ENCODE measurements at regions not wholly inside any gene's neighbourhood (a gene's known extent, or its start where the extent isn't known, plus 50 kb on each side); places are given as distances from the start of the nearest gene placed in this dataset.

DNA sequence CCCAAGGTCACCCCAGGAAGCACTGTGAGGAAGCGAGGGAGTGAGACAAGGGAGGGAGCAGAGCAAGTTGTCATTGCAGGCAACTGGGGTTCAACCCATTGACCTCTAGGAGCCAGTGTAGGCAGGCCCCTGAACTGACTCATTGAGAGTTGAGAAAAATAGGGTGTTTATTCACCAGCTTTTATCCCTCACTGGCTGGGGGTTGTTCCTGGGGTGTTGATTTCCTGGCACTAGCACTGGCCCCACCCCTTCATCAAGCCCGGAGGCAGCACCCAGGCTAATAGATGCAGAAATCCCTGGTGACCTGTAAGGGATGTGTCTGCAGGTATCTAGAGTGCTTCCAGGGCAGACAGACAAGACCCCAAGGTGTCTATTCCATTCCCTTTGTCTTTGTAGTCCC is 183.9 kb downstream of the ARRDC4 start:
- TF ChIP-seq, protein P1, sequence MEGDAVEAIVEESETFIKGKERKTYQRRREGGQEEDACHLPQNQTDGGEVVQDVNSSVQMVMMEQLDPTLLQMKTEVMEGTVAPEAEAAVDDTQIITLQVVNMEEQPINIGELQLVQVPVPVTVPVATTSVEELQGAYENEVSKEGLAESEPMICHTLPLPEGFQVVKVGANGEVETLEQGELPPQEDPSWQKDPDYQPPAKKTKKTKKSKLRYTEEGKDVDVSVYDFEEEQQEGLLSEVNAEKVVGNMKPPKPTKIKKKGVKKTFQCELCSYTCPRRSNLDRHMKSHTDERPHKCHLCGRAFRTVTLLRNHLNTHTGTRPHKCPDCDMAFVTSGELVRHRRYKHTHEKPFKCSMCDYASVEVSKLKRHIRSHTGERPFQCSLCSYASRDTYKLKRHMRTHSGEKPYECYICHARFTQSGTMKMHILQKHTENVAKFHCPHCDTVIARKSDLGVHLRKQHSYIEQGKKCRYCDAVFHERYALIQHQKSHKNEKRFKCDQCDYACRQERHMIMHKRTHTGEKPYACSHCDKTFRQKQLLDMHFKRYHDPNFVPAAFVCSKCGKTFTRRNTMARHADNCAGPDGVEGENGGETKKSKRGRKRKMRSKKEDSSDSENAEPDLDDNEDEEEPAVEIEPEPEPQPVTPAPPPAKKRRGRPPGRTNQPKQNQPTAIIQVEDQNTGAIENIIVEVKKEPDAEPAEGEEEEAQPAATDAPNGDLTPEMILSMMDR (IDR thresholded peaks at IDR 0.05; ENCODE audit: unreplicated experiment in 3 of 3) = no peak
- no peak overlapping the region for H3K27ac Mint-ChIP-seq

DNA sequence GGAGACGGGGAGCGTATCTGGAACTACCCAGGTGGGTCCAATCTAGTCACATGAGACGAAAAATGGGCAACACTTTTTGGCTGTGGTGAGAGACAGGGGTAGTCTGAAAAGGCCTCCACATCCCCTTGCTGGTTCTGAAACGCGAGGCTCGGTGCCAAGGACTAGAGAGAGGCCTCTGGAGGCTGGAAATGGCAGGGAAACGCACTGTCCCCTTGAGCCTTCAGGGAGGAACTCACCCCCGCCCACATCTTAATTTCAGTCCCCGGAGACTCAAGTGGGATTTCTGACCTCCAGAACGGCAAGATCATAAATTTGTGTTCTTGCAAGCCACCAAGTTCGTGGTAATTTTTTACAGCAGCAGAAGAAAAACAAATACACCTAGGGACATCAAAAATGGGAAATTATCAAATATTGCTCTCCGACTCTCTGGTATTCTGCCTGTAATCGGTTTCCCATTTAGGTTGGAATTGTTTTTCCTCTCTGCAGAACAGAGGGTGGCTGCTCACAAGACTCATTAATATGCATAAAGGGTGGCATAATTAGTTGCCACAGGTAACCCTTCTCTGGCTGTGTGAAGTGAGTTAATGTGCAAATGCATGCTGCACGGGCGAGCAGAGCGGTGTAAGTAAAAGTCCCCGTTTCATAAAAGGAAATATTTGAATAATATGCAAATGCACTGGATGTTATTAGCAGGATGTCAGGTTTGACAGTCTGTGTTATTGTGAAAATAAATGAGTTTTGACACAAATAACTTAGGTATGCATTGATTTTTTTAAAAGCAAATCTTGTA is 185.7 kb downstream of the ARRDC4 start:
- no peaks in the 10 kb centered on the region for H3K36me3 Mint-ChIP-seq (ENCODE audit: low read depth)
- no peak overlapping the region for H3K27ac Mint-ChIP-seq
- peaks cover 17% of the 10 kb centered on the region for H3K27me3 Mint-ChIP-seq (ENCODE audit: low read depth)
- H3K4me1 Mint-ChIP-seq = peaks cover 17% of the 10 kb centered on the region
- H3K9me3 Mint-ChIP-seq = no peaks in the 10 kb centered on the region
- TF ChIP-seq, protein P1 (IDR thresholded peaks at IDR 0.05; ENCODE audit: unreplicated experiment in 3 of 3) = no peak
- H3K4me3 Mint-ChIP-seq = no peak overlapping the region

More for the DNA sequence above, 183.9 kb downstream of the ARRDC4 start:
- no peak overlapping the region for H3K4me3 Mint-ChIP-seq
- H3K9me3 Mint-ChIP-seq = no peaks in the 10 kb centered on the region
- H3K4me1 Mint-ChIP-seq = peaks cover 17% of the 10 kb centered on the region
- no peaks in the 10 kb centered on the region for H3K36me3 Mint-ChIP-seq (ENCODE audit: low read depth)
- peaks cover 17% of the 10 kb centered on the region for H3K27me3 Mint-ChIP-seq (ENCODE audit: low read depth)

DNA sequence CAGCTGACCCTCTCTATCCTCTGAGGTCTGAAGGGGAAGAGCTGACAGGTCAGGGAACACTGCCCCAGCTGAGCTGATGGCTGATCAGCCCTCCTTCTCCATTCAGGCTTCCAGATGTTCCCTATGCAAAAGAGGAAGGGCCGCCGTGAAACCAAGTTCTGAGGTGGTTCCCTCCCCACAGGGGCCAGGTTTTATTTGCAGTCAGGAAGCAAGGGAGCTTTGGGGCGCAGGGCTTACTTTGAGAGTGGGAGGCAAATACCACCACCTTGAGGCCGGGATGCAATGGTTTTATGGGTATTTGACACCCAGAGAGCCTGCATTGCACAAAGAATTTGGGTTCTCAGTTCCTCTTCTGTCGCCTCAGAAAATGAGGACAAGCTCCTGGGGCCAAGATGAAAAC is 186.9 kb downstream of the ARRDC4 start:
- no peak overlapping the region for H3K27ac Mint-ChIP-seq
- H3K9me3 Mint-ChIP-seq = no peaks in the 10 kb centered on the region
- no peaks in the 10 kb centered on the region for H3K36me3 Mint-ChIP-seq (ENCODE audit: low read depth)
- TF ChIP-seq, protein P1 (IDR thresholded peaks at IDR 0.05; ENCODE audit: unreplicated experiment in 3 of 3) = no peak
- H3K4me3 Mint-ChIP-seq = no peak overlapping the region
- H3K27me3 Mint-ChIP-seq (ENCODE audit: low read depth) = peaks cover 17% of the 10 kb centered on the region
- peaks cover 20% of the 10 kb centered on the region for H3K4me1 Mint-ChIP-seq

DNA sequence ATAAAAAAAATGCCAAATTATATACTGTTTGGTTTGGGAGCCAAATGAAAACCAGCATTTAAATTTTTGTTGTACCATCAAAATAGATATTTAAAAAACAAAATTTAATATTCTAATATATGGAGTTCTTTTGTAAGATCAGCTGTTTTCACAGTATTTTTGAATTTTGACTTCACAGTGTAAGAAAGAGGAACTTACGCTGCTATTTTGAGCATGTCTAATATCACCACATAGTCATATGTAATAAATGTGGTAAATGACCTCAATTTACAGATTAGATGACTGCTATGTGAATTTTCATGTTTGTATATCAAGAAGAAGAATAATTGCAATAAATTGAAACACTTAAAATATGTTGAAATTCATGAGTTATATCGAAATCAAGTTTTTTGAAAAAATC is 189.6 kb downstream of the ARRDC4 start:
- peaks cover 2% of the 10 kb centered on the region for H3K9me3 Mint-ChIP-seq
- TF ChIP-seq, protein P1 (IDR thresholded peaks at IDR 0.05; ENCODE audit: unreplicated experiment in 3 of 3) = no peak
- peaks cover 16% of the 10 kb centered on the region for H3K27me3 Mint-ChIP-seq (ENCODE audit: low read depth)
- H3K4me1 Mint-ChIP-seq = peaks cover 36% of the 10 kb centered on the region
- no peak overlapping the region for H3K4me3 Mint-ChIP-seq
- no peaks in the 10 kb centered on the region for H3K36me3 Mint-ChIP-seq (ENCODE audit: low read depth)
- H3K27ac Mint-ChIP-seq = no peak overlapping the region

DNA sequence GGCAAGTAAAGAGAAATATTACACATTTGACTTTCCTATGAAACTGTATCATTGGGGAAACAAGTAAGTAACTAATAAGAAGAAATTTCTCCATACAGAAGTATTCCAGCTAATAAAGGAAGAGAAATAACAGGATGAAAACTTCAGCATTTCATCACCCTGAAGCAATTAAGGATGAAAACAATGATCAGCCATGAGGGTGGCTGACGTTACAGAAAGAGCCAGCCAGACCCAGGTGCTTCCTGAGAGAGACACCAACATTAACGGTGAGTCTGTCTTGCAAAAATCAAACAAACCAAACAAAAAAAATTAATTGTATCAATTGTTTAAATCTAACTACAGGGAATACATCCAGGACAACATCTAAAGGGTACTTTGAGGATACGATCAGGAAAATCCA is 190.0 kb downstream of the ARRDC4 start:
- H3K9me3 Mint-ChIP-seq = peaks cover 2% of the 10 kb centered on the region
- H3K4me1 Mint-ChIP-seq = peaks cover 36% of the 10 kb centered on the region
- no peak overlapping the region for H3K27ac Mint-ChIP-seq
- peaks cover 18% of the 10 kb centered on the region for H3K27me3 Mint-ChIP-seq (ENCODE audit: low read depth)
- TF ChIP-seq, protein P1 (IDR thresholded peaks at IDR 0.05; ENCODE audit: unreplicated experiment in 3 of 3) = no peak
- H3K36me3 Mint-ChIP-seq (ENCODE audit: low read depth) = no peaks in the 10 kb centered on the region
- H3K4me3 Mint-ChIP-seq = no peak overlapping the region

DNA sequence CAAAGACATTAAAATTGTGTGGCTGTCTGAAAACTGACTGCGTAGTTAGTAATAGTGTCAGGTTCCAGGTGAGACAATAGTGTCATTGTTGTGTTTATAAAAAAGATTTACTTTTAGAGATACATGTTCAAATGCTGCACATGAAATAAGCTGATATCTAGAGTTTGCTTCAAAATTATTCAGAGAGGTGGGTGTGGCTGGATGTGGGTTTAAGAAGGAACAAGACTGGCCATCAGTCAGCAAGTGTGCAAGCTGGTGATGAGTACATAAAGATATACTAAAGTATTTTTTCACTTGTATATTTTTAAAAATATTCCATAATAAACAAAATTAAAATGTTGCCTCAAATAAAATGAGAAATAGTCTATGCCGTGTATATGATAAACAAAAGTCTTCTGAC is 190.6 kb downstream of the ARRDC4 start:
- no peak overlapping the region for H3K4me3 Mint-ChIP-seq
- no peaks in the 10 kb centered on the region for H3K36me3 Mint-ChIP-seq (ENCODE audit: low read depth)
- peaks cover 32% of the 10 kb centered on the region for H3K4me1 Mint-ChIP-seq
- H3K9me3 Mint-ChIP-seq = peaks cover 2% of the 10 kb centered on the region
- TF ChIP-seq, protein P1 (IDR thresholded peaks at IDR 0.05; ENCODE audit: unreplicated experiment in 3 of 3) = no peak
- H3K27ac Mint-ChIP-seq = no peak overlapping the region
- peaks cover 18% of the 10 kb centered on the region for H3K27me3 Mint-ChIP-seq (ENCODE audit: low read depth)

All from nephron (organoid).